Stimulated activated CD4-positive, alpha-beta T cell treated with anti-CD3 and anti-CD28 coated beads, TNF-alpha, amount 100 ng/mL, for 1 hour (primary cell): ENCODE measurements at regions not wholly inside any gene's neighbourhood (a gene's known extent, or its start where the extent isn't known, plus 50 kb on each side); places are given as distances from the start of the nearest gene placed in this dataset.

ENCODE experiments used
- DNase-seq, 3 donors: peaks; one replicate each; pipeline ENCODE4 v3.0.0-alpha.2; 2020; ENCODE audit warnings: low read depth in 3 of 3, low spot score in 1 of 3

DNA sequence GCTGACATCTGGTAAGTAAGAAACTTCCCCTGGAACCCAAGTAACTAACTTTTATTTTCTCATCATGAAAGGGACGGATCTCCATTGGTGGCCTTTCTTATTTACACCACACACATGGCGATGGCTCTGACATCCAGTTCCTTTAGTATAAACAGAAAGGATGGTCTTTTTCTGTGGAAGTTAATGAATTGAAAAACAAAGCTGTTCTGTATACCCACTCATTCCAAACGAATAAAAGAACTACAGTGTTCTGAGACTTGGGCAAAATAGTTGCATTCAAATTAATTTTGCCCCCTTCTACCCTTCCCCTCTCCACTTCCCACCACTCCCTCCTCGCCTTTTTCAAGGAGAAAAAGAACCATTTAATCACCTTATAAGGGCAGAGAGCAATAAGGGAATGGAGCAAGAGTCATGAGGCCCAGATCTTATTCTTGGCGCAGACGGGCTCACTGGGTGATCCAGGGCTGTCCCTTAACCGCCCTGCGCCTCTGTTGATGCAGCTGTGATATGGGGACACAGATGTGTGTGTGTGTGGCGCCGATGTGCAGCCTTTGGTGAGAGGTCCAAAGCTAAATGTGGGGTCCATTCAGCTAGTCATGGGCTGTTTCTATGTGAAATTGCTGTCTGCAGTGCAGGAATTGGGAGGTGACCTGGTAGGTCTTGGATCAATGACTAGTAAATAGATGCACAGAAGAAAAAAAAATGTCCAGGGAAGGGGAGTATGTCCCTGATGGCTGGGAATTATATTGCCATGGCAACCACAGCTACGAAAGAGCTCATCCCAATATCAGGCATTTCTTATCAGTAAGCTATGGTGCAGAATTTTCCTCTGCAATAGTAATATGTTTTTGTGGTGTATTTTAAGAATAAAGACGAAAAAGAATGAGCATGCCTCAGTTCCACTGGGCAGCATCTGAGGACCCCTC, 141.5 kb upstream of the ERCC6L2 start:
- no peak for DNase-seq

DNA sequence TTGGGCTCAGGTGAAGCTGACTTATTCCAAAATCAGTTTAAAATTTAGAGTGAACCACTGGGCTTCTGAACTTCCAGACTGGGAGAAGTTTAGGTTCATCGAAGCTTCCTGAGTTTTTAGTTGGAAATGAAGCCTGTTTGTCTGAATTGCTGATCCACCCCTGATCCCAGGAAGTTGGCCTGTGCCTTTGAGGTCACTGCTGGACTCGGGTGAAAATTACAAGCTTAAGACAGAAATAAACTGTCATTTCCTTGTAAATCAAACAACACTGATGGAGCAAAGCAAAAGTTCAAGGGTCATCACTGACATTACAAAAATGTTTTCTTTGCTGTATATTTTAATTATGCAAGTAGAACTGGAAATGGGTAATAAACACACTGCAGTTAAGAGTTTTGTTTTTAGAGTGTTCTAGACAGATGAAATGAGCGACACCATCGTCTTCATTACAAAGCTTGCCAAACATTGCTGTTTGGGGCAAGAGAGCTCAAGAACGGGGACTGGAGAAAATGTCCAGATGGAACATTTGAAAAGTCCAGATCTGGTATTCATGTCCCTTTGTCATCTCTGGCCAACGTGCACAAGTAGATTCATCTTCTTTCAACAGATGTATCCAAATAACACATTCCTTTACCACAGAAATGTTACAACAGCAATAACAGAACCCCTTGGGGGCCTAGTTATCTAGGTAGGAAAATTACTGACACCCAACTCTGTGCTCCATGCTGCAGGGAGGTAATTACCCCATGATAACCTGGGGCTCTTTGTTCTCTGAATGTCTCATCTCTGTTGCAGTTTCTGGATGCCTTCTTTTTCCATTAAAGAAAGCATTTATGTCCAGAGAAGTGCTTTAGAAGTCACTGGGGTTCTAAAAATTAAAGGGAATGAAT, 142.4 kb upstream of the ERCC6L2 start:
- no peak for DNase-seq

DNA sequence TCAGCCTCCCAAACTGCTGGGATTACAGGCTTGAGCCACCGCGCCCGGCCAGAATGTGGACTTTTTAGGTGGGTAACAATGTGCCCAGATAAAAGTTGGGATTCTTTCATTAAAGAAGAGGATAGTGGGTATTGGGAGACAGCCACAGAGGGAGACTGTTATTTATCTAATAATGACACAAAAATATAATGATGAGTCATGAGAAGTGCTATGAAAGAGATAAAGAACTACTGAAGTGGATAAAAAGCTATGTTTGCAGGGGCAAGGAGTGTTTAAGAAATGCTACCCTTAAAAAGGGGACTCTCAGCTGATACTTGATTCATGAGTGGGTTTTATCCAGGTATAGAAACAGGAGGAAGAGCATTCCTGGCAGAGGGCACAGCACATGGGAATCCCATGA, 143.6 kb upstream of the ERCC6L2 start:
- DNase-seq, result no peak

DNA sequence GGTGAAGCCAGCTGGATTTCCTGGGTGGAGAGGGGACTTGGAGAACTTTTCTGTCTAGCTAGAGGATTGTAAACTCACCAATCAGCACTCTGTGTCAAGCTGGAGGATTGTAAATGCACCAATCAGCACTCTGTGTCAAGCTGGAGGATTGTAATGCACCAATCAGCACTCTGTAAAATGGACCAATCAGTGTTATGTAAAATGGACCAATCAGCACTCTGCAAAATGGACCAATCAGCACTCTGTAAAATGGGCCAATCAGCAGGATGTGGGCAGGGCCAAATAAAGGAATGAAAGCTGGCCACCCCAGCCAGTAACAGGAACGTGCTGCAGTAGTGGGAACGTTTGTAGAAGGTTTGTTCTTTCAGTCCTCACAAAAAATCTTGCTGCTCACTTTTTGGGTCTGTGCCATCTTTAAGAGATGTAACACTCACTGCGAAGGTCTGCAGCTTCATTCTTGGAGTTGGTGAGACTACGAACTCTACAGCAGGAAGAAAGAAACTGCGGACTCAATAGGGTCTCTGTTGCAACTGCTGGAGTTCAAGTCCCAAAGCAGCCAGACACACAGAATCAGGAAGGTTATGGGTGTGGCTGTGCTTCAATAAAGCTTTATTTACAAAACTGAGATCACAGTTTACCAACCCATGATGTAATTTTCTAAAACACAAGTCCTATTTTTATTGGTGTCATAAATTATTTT, 145.7 kb upstream of the ERCC6L2 start:
- no peak for DNase-seq

DNA sequence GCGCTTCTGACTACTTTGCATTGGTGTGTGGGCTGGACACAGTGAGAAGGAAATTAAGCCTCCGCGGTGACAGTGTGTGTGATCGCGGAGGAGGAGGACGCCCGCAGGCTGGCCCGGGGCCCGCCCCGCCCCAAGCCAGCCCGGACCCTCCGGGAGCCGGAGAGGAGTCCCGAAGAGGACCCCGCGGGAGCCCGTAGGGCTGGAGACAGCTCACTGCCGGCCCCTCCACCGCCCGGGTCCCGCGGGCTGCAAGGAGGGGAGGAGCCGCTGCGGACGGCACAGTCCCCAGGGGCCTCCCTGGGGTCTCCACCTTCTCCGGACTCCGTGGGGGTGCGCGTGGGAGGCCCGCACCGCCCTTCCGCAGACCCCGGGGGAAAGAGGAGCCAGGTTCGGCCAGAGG, 146.4 kb upstream of the ERCC6L2 start:
- no peak for DNase-seq

DNA sequence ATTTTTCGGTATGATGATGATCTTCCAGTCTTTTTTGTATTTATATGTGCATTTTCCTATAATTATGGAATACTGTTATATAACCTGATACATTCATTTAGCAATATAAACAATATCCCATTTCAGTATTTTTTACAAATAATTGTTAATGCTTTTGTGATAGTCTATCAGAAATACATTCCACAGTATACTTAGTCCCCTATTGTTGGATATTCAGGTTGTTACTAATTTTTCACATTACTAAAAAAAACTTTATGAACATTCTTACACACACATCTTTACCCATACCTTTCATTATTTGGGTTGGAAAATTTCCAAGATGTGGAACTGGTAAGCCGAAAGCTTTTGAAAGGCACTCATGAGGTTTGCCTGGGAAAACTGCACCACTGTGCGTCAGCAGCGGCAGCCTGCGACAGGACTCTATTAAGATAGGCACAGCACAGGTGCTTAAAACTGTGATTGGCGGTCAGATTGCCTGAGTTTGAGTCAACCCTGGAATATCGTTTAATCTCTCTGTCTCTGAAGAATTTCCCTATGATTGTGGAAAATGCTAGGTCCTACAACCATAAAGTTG, 147.5 kb upstream of the ERCC6L2 start:
- no peak for DNase-seq

DNA sequence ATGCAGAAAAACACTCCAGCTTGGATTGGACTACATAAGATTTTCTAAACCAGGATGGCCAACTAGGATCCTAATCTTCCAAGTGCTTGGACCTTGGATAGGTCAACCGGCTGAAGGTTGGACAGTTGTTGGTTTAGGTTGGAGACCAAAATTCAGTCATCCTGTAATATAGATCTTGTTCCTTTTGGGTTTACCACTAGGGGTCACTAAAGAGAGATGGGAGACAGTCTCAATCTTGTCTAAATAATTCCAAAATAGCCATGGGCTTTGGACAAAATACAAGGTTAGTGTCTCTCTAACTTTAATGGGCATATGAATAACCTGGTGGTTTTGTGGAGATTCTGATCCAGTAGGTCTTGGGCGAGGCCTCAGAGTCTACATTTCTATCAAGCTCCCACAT, 148.7 kb upstream of the ERCC6L2 start:
- DNase-seq, result no peak

DNA sequence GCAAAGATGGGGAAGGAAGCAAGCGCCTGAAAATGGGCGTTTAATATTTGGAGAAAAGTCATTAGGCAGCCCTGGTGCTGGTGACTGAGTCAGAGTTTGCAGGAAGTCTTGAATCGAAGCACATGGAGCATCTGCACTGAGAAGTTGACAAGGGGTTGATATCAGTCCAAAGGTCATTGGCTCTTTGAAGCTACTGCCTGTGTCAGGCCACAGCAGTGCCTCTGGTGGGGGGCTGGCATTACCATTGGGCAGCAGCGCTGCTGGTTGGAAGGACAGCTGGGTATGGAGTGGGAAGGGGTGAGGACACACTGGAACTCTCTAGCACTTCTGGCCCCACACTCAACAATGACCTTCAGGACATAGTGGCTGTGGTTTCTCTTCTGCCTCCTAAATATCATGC, 150.4 kb upstream of the ERCC6L2 start:
- DNase-seq, result no peak

DNA sequence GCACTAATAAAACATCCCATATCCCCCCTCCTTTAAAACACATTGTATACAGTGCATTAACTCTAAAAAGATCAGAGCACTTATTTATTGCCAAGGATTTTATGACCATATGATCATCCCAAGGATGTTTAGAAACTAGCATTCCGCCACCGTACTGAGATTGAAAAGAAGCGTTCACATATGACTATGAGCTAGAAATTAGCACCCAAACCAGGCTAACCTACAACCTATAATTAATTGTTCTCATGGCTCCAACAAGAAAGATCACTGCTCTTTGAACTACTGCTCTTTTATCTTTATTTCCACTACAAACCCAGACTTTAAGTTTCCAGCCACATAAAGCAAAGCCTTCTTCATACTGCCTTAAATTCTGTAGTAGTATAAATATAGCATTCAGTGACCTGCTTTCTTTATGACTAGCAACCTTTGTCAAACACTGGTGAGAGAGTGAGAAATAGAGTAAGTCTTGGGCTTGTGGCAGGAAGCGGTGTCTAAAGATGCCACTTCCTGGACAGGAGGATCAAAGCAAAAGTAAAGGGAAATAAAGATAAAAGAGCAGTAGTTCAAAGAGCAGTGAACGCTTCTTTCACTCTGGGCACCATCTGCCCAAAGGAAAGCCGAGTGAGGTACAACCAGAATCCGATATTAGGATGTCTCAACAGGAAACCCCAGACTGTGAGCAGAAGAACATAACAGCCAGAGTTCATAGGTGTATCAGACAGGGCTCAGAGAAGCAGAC, 151.1 kb upstream of the ERCC6L2 start:
- peak in 2 of 3 donors; percentile 22 to 29 for DNase-seq

DNA sequence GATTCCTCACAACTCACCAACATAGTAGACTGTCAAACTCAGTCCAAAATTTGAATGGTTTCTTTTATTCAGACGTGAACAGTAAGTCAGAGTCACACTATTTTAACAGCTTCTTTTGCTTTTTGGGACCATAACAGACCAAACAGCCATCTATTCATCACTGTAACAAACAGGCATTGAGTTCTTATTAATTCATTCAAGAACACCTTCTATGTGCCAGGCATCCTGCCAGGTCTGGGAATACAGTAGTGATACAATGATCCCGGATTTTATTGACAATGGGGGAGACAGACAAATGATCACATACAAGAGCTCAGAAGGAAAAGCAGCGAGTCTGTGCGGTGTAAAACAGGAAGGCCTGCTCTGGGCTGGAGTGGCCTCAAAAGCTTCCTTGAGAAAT, 153.3 kb upstream of the ERCC6L2 start:
- DNase-seq, result no peak

DNA sequence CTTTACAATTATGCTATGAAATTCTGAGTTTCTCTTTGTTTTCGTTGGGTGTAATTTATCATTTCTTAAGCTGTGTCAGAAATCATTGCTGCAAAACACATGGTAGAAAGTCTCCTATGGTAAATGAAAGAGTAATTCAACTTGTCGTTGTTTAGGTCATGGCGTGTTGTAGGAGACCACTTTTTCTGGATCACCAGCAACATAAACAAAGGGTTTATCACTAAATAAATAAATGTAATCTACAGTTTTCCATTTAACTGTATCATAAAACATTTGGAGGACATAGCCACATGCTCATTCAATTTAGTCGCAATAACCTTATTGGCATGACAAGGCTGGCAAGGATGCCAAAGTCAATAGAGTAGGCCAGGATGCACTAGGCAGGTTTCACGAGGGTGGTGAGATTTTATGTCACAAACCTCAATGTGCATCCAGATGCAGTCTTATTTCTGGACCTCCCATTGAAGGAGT, 154.4 kb upstream of the ERCC6L2 start:
- no peak for DNase-seq

DNA sequence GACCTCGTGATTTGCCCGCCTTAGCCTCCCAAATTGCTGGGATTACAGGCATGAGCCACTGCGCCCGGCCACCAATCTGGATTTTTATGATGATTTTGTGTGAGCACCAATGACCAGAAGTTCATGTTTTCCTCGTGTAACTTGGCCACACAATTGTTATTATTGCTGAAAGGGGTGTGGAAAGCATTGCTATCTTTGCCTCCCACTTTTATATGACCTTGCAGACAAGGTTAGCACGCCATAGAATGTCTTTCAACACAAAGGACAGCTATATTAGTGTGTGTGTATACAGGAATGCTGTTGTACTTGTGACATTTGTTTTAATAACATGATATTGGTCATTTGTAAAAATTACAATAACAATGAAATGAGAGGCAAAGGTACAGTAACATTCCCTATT, 155.0 kb upstream of the ERCC6L2 start:
- no peak for DNase-seq

DNA sequence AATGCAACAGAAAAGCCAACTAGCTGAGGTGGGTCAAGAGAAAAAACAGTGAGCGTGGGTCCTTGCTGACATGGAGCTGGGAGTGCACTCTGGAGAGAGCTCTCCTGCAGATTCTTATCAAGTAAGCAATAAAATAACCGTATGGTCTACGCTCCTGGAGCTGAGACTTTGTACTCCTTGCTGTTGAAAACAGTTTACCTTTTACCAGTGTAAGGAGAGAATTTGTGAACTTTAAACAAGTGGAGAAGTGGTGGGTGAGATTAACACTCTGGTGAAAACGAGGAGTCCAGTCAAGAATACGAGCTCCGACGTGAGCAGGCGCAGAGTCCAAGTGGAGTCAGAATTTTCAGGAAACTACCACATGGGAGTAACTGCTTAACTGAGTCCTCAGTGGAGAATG, 156.1 kb upstream of the ERCC6L2 start:
- no peak for DNase-seq

DNA sequence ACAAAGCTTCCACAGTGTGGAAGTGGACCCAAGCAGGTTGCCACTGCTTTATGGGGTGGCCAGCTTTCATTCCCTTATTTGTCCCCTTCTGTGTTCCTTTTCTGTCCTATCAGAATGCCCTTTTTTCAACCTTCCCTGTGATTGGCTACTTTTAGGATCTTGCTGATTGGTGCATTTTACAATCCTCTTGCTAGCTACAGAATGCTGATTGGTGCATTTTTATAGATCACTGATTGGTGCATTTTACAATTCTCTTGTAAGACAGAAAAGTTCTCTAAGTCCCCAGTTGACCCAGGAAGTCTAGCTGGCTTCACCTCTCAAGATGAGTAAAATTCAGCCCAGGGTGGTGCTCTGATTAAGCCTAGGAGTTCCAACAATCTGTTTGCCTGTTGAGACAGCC, 157.2 kb upstream of the ERCC6L2 start:
- DNase-seq, result no peak

DNA sequence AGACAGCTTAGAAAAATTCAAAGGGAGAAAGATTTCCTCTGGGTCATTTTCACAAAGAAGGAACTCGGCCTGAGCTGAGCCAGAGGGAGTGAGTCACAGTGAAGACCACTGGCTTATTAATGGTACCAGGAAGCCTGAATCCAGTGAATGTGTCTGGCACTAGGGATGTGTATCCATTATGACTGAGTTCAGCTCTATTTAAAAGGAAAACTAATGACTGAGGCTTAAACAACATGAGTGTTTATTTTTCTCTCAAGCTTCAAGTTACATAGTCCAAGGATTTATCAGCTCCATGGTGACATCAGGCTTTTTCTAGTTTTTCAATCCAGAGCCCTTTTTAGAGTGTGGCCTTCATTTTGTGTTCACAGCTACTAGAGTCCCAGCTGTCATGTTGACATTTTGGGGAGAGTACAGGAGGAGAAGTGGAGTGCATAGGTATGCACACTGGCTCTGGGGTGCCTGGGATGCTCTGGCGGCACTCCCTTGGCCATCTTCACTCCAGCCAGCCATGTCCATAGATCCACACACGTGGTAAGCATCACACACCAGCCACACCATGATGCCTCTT, 159.5 kb upstream of the ERCC6L2 start:
- DNase-seq, result no peak

DNA sequence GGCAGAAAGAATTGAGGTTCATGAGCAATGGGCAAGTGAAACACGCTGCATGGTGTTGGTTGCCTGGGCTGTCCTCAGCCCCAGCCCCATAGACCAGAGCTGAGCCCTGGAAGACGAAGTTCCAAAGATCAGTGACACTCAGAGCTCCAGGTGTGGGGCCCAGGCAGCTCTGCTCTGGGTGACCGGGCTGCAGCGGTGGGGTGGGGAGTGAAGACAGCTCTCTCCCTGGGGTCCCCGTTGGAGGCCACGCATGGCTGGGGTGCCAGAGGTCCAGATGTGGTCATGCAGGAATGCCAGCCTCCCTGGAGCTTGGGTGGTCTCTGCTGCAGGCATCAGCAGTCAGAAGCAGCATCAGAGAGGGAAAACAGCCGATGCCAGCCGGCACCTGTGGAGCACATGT, 165.0 kb upstream of the ERCC6L2 start:
- DNase-seq, result no peak

DNA sequence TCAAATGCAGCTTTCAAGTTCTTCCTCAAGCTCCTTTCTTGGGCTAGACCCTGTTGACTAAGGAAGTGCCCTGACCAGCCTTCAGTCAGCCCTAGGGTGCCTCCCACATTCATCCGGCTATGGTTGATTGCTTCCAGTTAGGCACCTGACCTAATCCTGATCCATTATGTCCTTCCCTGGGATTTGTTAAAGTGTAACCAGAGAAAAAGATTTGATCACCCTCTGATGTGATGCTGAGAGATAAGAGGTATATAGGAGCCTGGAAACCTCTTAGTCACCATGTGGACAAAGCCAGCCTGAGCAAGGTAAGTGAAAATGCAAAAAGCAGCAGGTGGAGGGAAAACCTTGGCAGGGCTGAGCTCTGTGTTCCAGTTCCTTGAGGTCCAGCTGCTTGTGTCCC, 178.8 kb upstream of the ERCC6L2 start:
- no peak for DNase-seq

DNA sequence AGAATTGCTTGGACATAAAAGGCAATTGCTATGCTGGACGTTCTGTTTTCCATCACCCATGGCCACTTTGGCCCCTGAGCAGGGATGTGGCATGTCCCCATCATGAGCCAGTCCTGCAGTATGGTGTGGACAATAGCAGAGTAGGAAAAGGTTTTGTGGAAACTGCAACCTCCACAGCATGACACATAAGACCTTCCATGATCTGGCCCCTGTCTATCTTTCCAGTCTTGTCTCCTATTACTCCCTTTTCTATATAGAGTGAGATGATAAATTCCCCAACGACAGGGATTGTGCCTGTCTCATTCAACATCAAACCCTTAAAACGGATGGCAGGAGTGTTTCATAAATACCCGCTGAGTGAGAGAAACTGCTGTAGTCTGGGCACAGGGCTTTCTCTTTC, 174.7 kb upstream of the PTCH1 start:
- no peak for DNase-seq

DNA sequence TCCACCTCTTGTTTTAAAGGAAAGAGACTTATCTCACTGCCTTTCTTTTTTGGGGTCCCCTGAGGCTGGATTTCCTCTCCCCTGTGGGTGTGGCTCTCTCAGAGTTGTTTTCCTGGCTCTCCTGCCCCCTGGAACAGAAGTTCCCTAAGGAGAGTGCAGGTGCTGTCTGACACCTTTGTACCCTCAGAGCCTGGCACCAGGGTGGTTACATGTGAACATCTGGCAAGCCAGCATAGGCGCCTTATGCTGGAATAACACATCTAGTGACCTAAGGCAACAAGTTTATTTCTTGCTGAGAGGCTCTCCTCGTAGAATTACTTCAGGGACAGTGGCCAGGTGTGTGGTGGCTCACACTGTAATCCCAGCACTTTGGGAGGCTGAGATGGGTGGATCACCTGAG, 172.9 kb upstream of the PTCH1 start:
- DNase-seq, result no peak

DNA sequence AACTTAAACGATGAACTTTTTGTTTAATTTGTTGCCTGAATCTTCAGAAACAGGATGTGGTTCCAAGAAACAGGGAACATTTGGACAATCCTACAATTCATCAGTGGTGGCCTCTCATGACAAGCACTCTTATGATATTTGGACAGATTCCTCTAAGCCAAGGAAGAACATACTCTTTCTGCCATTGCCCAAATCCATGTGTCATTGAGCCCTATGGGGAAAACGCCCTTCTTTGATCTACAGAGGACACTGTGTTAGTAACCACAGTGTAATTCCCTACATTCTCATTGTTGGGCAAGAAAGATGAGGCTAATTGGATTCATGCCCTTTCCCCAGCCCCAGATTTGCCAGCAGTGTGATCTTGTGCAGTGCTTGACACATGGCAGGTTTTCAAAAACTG, 167.7 kb upstream of the PTCH1 start:
- no peak for DNase-seq
